Kidney (tissue), 13 donors: ENCODE measurements at regions not wholly inside any gene's neighbourhood (a gene's known extent, or its start where the extent isn't known, plus 50 kb on each side); places are given as distances from the start of the nearest gene placed in this dataset.
"Not testable (repeated sequence)": the region's sequence is repeated elsewhere in the genome, so short reads cannot be mapped to it uniquely, and the experiment has no call there.

Experiments used
- DNase-seq, 5 donors: peaks; one replicate each; pipeline ENCODE4 v3.0.0-alpha.2; 2013 to 2020
- FAIRE-seq: peaks from 2 replicates; lab custom pipeline; 2012; peaks lifted over from hg19 to GRCh38; lab: Jason Lieb, UNC
- H3K27ac ChIP-seq, 2 donors: one replicate each; pipeline ENCODE4 v1.7.0; 2013; ENCODE audit warnings: low read depth in 2 of 2, low read length in 2 of 2, inconsistent platforms in 1 of 2
- H3K27me3 ChIP-seq: one replicate; pipeline ENCODE4 v1.7.1; 2013; ENCODE audit warnings: low read length, inconsistent platforms; ENCODE audit not compliant: control insufficient read depth, insufficient read depth
- H3K36me3 ChIP-seq, 3 donors: one replicate each; pipeline versions ENCODE4 v1.7.0 to v1.7.1; 2013; ENCODE audit warnings: low read length in 3 of 3, control low read depth in 1 of 3, inconsistent platforms in 1 of 3; ENCODE audit not compliant: insufficient read depth in 3 of 3, control insufficient read depth in 2 of 3
- H3K4me1 ChIP-seq, 3 donors: one replicate each; pipeline versions ENCODE4 v1.7.0 to v1.7.1; 2013; ENCODE audit warnings: low read length in 3 of 3, inconsistent platforms in 1 of 3, low read depth in 1 of 3; ENCODE audit not compliant: control insufficient read depth in 2 of 3, insufficient read depth in 2 of 3
- H3K4me3 ChIP-seq, 3 donors: one replicate each; pipeline versions ENCODE4 v1.7.0 to v1.8.1; 2013; ENCODE audit warnings: low read length in 3 of 3, control low read depth in 1 of 3, inconsistent platforms in 1 of 3
- H3K9ac ChIP-seq, 3 donors: one replicate each; pipeline versions ENCODE4 v1.7.0 to v1.7.1; 2013; ENCODE audit warnings: low read length in 3 of 3, control low read depth in 1 of 3, inconsistent platforms in 1 of 3
- H3K9me3 ChIP-seq, 3 donors: one replicate each; pipeline versions ENCODE4 v1.7.0 to v1.7.1; 2013; ENCODE audit warnings: low read length in 3 of 3, control low read depth in 1 of 3, inconsistent platforms in 1 of 3; ENCODE audit not compliant: control insufficient read depth in 2 of 3, insufficient read depth in 1 of 3
- CTCF ChIP-seq: IDR thresholded peaks from 3 replicates; pipeline ENCODE4 v1.5.1; 2012; ENCODE audit warnings: mild to moderate bottlenecking, moderate library complexity, borderline replicate concordance; ENCODE audit not compliant: insufficient read depth; ENCODE audit errors: extremely low read depth
- intact Hi-C: fragments of 100-400 bp; cut with DNase I; formaldehyde crosslinking; loops from one replicate; pipeline ENCODE4 v1.11.1; 2022
- donor health status: control.
- donor health status: control.
- donor health status: control.
- donor health status: control.
- donor health status: control.
- donor health status: DM: yes; HTN: yes; CAD: no.
- donor health status: Normal renal cell carcinoma (clear cell type).

DNA sequence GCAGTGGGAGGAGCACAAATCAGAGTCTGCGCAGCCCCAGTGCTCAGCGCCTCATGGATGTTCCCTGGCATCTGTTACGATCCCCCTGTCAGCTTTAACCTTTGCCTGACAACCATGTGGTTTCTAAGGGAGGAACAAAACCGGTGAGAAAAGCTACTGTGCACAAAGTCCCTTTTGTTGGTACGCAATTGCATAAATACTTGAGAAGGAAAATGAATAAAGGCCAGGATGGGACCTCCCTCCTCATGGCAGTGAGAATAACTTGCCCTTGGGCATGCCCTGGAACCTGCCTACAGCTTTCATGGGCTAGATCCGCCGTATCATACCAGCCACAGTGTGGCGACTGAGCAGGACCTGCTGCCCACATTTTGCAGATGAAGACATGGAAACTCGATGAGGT lies 81.0 kb downstream of the RIN2 start:
- no peak for TF ChIP-seq CTCF
- Histone ChIP-seq H3K4me1 (peaks cover 0 to 3% (median 0%) of the 10 kb centered on the region in 3 donors), H3K4me3 (no peak overlapping the region), H3K27ac (no peak overlapping the region), H3K36me3 (peaks cover 0 to 2% (median 0%) of the 10 kb centered on the region in 3 donors), H3K27me3 (no peaks in the 10 kb centered on the region), H3K9ac (no peak overlapping the region), H3K9me3 (peaks cover 0 to 2% (median 2%) of the 10 kb centered on the region in 3 donors)
- intact Hi-C loops, result no loop called here
- DNase-seq (no peak), FAIRE-seq (no peak)

DNA sequence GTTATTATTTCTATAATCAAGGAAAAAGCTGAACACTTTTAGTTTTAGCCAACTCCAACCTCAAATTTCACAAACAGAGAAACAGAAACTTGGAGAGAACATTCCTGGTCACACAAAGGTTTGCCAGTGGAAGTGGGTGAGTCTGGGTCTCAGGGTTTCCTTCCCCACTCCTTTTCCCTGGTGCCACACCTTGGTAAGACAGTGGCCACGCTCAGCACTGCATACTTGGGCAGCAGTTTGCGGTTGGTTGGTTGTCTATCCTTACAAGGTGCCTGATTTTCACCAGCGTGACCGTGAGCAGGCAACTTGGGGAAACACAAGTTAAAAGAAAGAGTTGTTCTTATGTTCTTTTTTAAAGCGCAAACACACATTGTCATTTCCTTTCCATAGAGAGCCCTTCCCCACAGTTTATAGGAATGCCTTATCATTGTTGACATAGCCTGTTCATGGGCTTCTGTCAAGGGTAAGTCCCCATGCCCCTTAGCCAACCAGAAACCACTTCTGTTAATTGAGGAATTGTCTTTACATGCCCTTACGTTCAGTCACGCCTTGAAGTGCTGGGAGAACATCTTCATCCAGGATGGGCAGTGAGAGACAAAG lies 82.2 kb downstream of the RIN2 start:
- H3K27ac ChIP-seq, result no peak overlapping the region
- H3K27me3 ChIP-seq, result no peaks in the 10 kb centered on the region
- DNase-seq (no peak), FAIRE-seq (no peak)
- no peak overlapping the region for H3K4me3 ChIP-seq
- H3K9ac ChIP-seq, result no peak overlapping the region
- H3K4me1 ChIP-seq, result peaks cover 0 to 4% (median 0%) of the 10 kb centered on the region in 3 donors
- peaks cover 0 to 2% (median 2%) of the 10 kb centered on the region in 3 donors for H3K9me3 ChIP-seq
- intact Hi-C loops, result no loop called here
- H3K36me3 ChIP-seq, result peaks cover 0 to 2% (median 0%) of the 10 kb centered on the region in 3 donors
- no peak for TF ChIP-seq CTCF

DNA sequence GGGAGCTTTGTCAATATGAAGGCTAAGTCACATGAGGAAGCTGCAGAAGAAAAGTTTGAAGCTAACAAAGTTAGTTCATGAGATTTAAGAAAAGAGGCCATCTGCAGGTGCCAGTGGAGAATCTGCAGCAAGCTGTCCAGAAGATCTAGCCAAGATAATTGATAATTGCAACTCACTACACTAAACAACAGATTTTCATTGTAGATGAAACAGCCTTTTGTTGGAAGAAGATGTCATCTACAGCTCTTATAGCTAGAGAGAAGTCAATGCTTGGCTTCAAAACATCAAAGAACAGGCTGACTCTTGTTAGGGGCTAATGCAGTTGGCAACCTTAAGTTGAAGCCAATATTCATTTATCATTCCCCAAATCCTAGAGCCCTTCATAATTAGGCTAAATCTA lies 83.7 kb downstream of the RIN2 start:
- peaks cover 0 to 2% (median 2%) of the 10 kb centered on the region in 3 donors for H3K9me3 ChIP-seq
- peaks cover 0 to 2% (median 0%) of the 10 kb centered on the region in 3 donors for H3K36me3 ChIP-seq
- no peaks in the 10 kb centered on the region for H3K27me3 ChIP-seq
- intact Hi-C loops, result no loop called here
- peaks cover 0 to 4% (median 0%) of the 10 kb centered on the region in 3 donors for H3K4me1 ChIP-seq
- no peak overlapping the region for H3K4me3 ChIP-seq
- FAIRE-seq (no peak), DNase-seq (no peak)
- no peak overlapping the region for H3K27ac ChIP-seq
- no peak for TF ChIP-seq CTCF
- H3K9ac ChIP-seq, result no peak overlapping the region

GRCh38 chr20:19844850-19845249 lies 86.8 kb downstream of the RIN2 start:
- H3K27me3 ChIP-seq, intact Hi-C loops, H3K9ac ChIP-seq, H3K27ac ChIP-seq, DNase-seq, H3K36me3 ChIP-seq, FAIRE-seq, H3K9me3 ChIP-seq, H3K4me3 ChIP-seq: not testable (repeated sequence)
- peaks cover 2 to 16% (median 4%) of the 10 kb centered on the region in 3 donors for H3K4me1 ChIP-seq
